ENCODE measurements at regions not wholly inside any gene's neighbourhood (a gene's known extent, or its start where the extent isn't known, plus 50 kb on each side); places are given as distances from the start of the nearest gene placed in this dataset.

DNA sequence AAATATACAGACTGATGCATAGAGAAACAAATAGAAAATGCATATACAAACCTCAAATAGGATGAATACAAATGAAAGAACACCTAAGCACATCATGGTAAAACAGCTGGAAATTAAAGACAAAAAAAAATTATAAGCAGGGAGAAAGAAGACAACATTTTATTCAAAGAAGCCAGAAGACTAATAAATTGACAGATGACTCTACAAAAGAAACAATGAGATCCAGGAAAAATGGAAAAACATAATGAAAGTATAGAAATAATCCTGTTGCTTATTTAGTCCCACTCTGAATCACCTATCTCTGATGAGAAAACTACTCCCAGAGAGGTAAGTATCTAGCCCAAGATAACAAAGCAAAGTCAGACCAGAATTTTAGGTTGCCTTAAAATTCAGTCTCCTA is 143.4 kb downstream of the RBM43 start:
- TF ChIP-seq, protein P1, sequence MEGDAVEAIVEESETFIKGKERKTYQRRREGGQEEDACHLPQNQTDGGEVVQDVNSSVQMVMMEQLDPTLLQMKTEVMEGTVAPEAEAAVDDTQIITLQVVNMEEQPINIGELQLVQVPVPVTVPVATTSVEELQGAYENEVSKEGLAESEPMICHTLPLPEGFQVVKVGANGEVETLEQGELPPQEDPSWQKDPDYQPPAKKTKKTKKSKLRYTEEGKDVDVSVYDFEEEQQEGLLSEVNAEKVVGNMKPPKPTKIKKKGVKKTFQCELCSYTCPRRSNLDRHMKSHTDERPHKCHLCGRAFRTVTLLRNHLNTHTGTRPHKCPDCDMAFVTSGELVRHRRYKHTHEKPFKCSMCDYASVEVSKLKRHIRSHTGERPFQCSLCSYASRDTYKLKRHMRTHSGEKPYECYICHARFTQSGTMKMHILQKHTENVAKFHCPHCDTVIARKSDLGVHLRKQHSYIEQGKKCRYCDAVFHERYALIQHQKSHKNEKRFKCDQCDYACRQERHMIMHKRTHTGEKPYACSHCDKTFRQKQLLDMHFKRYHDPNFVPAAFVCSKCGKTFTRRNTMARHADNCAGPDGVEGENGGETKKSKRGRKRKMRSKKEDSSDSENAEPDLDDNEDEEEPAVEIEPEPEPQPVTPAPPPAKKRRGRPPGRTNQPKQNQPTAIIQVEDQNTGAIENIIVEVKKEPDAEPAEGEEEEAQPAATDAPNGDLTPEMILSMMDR (IDR thresholded peaks at IDR 0.05; ENCODE audit: extremely low read depth, missing control alignments) = no peak
- no peak for DNase-seq (ENCODE audit: low spot score)

DNA sequence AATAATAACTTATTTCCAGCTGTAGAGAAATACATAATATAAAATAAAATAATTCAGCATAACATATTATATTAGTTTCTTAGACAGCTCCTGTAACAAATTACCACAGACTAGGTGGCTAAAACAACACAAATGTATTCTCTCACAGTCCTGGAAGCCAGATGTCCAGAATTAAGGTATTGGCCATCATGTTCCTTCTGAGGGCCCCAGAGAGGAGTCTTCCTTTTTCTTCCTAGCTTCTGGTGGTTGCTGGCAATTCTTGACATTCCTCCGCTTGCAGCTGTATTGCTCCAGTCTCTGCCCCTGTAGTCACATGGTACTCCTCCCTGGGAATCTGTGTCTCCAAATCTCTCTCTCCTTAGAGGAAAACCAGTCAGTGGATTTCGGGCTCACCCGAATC is 146.8 kb downstream of the RBM43 start:
- TF ChIP-seq, protein P1 (IDR thresholded peaks at IDR 0.05; ENCODE audit: extremely low read depth, missing control alignments) = no peak
- DNase-seq (ENCODE audit: low spot score) = no peak

DNA sequence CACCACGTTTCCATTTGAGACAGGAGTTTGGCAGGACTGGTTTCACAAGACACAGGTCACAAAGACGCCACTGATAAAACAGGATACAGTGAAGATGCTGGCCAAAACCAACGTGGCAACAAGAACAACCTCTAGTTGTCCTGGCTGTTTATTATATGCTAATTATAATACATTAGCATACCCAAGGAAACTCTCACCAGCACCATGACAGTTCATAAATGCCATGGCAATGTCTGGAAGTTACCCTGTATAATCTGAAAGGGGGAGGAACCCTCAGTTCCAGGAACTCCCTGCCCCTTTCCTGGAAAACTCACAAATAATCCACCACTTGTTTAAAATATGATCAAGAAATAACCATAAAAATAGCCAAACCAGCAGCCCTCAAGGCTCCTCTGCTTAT is 148.3 kb downstream of the RBM43 start:
- TF ChIP-seq, protein P1 (IDR thresholded peaks at IDR 0.05; ENCODE audit: extremely low read depth, missing control alignments) = no peak
- no peak for DNase-seq (ENCODE audit: low spot score)

DNA sequence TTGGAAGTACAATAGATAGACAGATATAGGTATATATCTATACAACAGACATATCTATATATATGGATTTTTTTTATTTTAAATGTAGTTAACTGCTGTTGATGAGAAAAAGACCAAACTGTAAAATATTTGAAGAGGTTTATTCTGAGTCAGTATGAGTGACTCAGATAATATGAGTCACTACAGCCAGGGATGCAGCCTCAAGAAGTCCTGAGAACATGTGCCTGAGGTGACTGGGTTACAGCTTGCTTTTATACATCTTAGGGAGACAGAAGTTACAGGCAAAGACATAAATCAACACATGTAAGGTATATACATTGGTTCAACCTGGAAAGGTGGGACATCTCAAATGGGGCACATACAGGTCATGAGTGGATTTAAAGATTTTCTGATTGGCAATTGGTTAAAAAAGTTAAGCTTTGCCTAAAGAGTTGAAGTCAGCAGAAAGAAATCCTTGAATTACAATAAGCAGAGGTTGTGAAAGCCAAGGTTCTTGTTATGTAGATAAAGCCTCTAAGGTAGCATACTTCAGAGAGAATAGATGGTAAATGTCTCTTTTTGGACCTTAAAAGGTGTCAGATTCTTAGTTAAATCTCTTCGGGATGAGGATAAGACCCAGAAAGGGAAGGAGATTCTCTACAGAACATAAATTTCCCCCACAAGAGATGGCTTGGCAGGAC is 149.9 kb downstream of the RBM43 start:
- no peak for DNase-seq (ENCODE audit: low spot score)
- TF ChIP-seq, protein P1 (IDR thresholded peaks at IDR 0.05; ENCODE audit: extremely low read depth, missing control alignments) = no peak

DNA sequence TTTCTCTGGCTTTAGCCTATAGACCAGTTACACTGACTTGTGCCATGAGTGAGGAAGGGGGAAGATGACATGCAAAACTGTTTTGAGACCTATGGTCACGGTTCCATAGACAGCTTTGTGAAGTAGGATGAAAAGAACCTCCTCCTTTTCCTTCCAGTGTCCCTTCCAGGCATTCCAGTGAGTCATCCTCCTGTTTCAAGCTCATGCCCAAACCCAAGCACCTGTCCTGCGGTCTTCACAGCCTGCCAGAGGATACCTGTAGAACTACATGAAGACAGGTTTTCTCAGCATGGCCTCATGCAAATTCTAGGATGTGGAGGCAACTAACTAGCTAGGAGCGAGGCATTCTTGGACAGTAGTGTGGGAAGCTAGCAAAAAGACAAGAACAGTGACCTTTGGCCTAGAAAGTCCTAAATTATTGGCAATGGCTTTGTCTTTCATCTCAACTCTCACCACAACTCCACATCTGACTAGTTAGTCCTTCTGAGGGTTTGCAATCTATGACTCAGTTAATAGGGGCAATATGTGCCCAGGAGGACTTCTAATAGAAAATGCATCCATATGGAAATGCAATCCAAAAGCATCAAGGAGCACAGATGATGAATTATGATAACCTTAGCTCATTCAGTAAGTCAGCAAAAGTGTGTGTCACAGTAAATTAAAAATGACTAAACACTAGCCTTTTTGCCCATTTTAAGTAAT is 154.7 kb downstream of the RBM43 start:
- no peak for DNase-seq (ENCODE audit: low spot score)
- TF ChIP-seq, protein P1 (IDR thresholded peaks at IDR 0.05; ENCODE audit: extremely low read depth, missing control alignments) = no peak

DNA sequence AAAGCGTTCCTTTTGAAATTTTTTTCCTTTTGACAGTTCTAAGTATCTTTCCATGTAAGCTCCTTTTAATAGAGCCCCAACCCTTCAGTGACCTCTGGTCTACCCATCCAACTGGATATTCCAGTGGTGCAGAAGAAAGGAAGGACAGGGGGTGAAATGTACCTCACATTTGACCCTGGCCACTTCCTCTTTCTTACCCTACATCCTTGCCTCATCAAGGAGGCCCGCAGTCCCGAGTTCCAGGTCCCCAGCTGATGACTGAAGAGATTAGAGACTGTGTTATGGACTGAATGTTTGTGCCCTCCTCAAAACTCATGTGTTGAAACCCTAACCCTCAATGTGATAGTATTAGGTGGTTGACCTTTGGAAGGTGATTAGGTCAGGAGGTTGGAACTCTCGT is 158.1 kb downstream of the RBM43 start:
- DNase-seq (ENCODE audit: low spot score) = no peak
- TF ChIP-seq, protein P1 (IDR thresholded peaks at IDR 0.05; ENCODE audit: extremely low read depth, missing control alignments) = no peak

DNA sequence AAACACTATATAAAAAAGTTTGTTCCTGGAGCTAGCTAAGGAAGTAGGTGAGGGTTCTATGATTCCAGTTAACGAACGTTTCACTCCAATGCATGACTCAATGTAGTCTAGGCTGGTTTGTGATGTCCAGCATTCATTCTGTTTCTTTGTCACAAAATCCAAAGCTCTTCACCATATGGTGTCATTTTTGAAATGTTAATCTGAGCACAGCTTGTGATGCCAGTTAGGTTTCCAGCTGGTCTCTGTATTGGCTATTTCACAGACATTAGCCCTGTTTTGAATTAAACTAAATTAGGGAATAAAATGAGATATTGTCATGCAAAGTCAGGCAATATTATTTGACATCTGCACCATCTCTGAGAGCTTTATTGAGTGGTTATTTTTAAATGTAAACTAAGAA is 159.4 kb downstream of the RBM43 start:
- no peak for DNase-seq (ENCODE audit: low spot score)
- TF ChIP-seq, protein P1 (IDR thresholded peaks at IDR 0.05; ENCODE audit: extremely low read depth, missing control alignments) = no peak
